IMR-90 (cell line): ENCODE measurements at regions not wholly inside any gene's neighbourhood (a gene's known extent, or its start where the extent isn't known, plus 50 kb on each side); places are given as distances from the start of the nearest gene placed in this dataset.

Source experiments
- ATAC-seq: fragments of 200-7000 bp; cut with Tn5 transposase; 2 replicates; pipeline ENCODE4 v1.9.1; 2020; ENCODE audit warnings: low read depth, mild to moderate bottlenecking, moderate library complexity
- BruUV-seq: library from RNA; stranded (reverse); fragments of 400-500 nt; replicated peaks from 2 replicates; lab custom pipeline; 2021; lab: Mats Ljungman, UMichigan
- CTCF ChIA-PET: fragments of 300-600 bp; formaldehyde crosslinking; extraction: SDS; loops from one replicate; lab custom pipeline; 2021; ENCODE audit warnings: antibody characterized with exemption; lab: Yijun Ruan, JAX
- POLR2A ChIA-PET: fragments of 300-600 bp; sonication (Branson Sonifier 250); formaldehyde crosslinking; loops from one replicate; lab custom pipeline; 2022; ENCODE audit warnings: antibody characterized with exemption; ENCODE audit not compliant: unreplicated experiment; lab: Charles Lee
- DNase-seq: peaks from one replicate; pipeline ENCODE4 v3.0.0; 2013
- H2AFZ ChIP-seq: replicated peaks from 2 replicates; pipeline ENCODE3; 2013; ENCODE audit warnings: low read length, mild to moderate bottlenecking; ENCODE audit not compliant: poor library complexity
- H2AK5ac ChIP-seq: 2 replicates; pipeline ENCODE4 v1.6.1; 2013; ENCODE audit warnings: low read depth, low read length, inconsistent platforms
- H2AK9ac ChIP-seq: replicated peaks from 2 replicates; pipeline ENCODE3; 2013; ENCODE audit warnings: mild to moderate bottlenecking, low read depth, low read length, moderate library complexity; ENCODE audit not compliant: poor library complexity
- H2BK120ac ChIP-seq: 2 replicates; pipeline ENCODE4 v1.6.1; 2013; ENCODE audit warnings: low read depth, low read length, inconsistent platforms
- H2BK15ac ChIP-seq: 3 replicates; pipeline ENCODE4 v1.6.1; 2013; ENCODE audit warnings: low read depth, low read length, inconsistent platforms
- H2BK20ac ChIP-seq: 2 replicates; pipeline ENCODE4 v1.6.1; 2013; ENCODE audit warnings: low read depth, mild to moderate bottlenecking, inconsistent platforms, low read length, moderate library complexity
- H2BK5ac ChIP-seq: 2 replicates; pipeline ENCODE4 v1.6.1; 2013; ENCODE audit warnings: mild to moderate bottlenecking, low read depth, low read length, inconsistent platforms; ENCODE audit not compliant: poor library complexity, severe bottlenecking
- H3K14ac ChIP-seq: replicated peaks from 2 replicates; pipeline ENCODE4 v1.6.1; 2013; ENCODE audit warnings: low read depth, low read length, inconsistent platforms
- H3K18ac ChIP-seq: 2 replicates; pipeline ENCODE4 v1.6.1; 2013; ENCODE audit warnings: low read depth, low read length, control low read depth
- H3K23ac ChIP-seq: 2 replicates; pipeline ENCODE4 v1.6.1; 2013; ENCODE audit warnings: low read depth, low read length, inconsistent platforms
- H3K27ac ChIP-seq: 2 replicates; pipeline ENCODE4 v1.5.1; 2013; ENCODE audit warnings: mild to moderate bottlenecking, control low read depth, low read length; ENCODE audit not compliant: insufficient read depth
- H3K27me3 ChIP-seq: 2 replicates; pipeline ENCODE4 v1.6.1; 2013; ENCODE audit warnings: low read length; ENCODE audit not compliant: control insufficient read depth, insufficient read depth
- H3K36me3 ChIP-seq: 2 replicates; pipeline ENCODE4 v1.6.1; 2013; ENCODE audit warnings: low read length, mixed read lengths; ENCODE audit not compliant: control insufficient read depth, insufficient read depth
- H3K4ac ChIP-seq: 2 replicates; pipeline ENCODE4 v1.6.1; 2013; ENCODE audit warnings: low read depth, low read length, inconsistent platforms
- H3K4me1 ChIP-seq: 2 replicates; pipeline ENCODE4 v1.6.1; 2013; ENCODE audit warnings: low read length, mixed read lengths; ENCODE audit not compliant: control insufficient read depth, insufficient read depth
- H3K4me2 ChIP-seq: 2 replicates; pipeline ENCODE4 v1.6.1; 2013; ENCODE audit warnings: low read depth, mild to moderate bottlenecking, control low read depth, low read length, moderate library complexity
- H3K4me3 ChIP-seq: 2 replicates; pipeline ENCODE4 v1.5.1; 2013; ENCODE audit warnings: low read depth, mild to moderate bottlenecking, control low read depth, low read length, moderate library complexity; ENCODE audit not compliant: insufficient read depth
- H3K56ac ChIP-seq: 2 replicates; pipeline ENCODE4 v1.6.1; 2013; ENCODE audit warnings: low read length, inconsistent platforms; ENCODE audit not compliant: insufficient read depth; ENCODE audit errors: extremely low read depth
- H3K79me1 ChIP-seq, 2 experiments: 2 replicates each; pipeline ENCODE4 v1.6.1; 2013; ENCODE audit warnings: low read length in 2 of 2, inconsistent platforms in 1 of 2, low read depth in 1 of 2
- H3K9ac ChIP-seq: 2 replicates; pipeline ENCODE4 v1.6.1; 2013; ENCODE audit warnings: low read depth, low read length, control low read depth
- H3K9me1 ChIP-seq: 2 replicates; pipeline ENCODE4 v1.6.1; 2013; ENCODE audit warnings: low read length, inconsistent platforms; ENCODE audit not compliant: insufficient read depth
- H3K9me3 ChIP-seq: 2 replicates; pipeline ENCODE4 v1.6.1; 2013; ENCODE audit warnings: low read length; ENCODE audit not compliant: control insufficient read depth, insufficient read depth
- H4K20me1 ChIP-seq: 2 replicates; pipeline ENCODE4 v1.6.1; 2013; ENCODE audit warnings: low read length, inconsistent platforms; ENCODE audit not compliant: insufficient read depth
- H4K5ac ChIP-seq: 2 replicates; pipeline ENCODE4 v1.6.1; 2013; ENCODE audit warnings: mild to moderate bottlenecking, low read depth, low read length, control low read depth
- H4K8ac ChIP-seq, 2 experiments: 2 replicates each; pipeline ENCODE4 v1.6.1; 2013; ENCODE audit warnings: low read depth in 2 of 2, low read length in 2 of 2, control low read depth in 1 of 2, inconsistent platforms in 1 of 2
- H4K91ac ChIP-seq: 2 replicates; pipeline ENCODE4 v1.6.1; 2013; ENCODE audit warnings: low read depth, low read length, inconsistent platforms; ENCODE audit not compliant: insufficient read depth
- BHLHE40 ChIP-seq: fragments of 150-350 bp; IDR thresholded peaks from 2 replicates; pipeline ENCODE4 v1.6.1; 2016; ENCODE audit warnings: mild to moderate bottlenecking, low read depth, low read length
- CEBPB ChIP-seq: IDR thresholded peaks from 2 replicates; pipeline ENCODE4 v1.6.1; 2012; ENCODE audit warnings: low read depth, low read length, improper control_type of control experiment
- CHD1 ChIP-seq: IDR thresholded peaks from 2 replicates; pipeline ENCODE4 v1.6.1; 2012; ENCODE audit warnings: low read depth, low read length, improper control_type of control experiment
- CTCF ChIP-seq: conservative IDR thresholded peaks from 2 replicates; pipeline ENCODE4 v1.5.1; 2012; ENCODE audit warnings: mild to moderate bottlenecking, low read depth, low read length, improper control_type of control experiment
- ELK1 ChIP-seq: fragments of 150-350 bp; IDR thresholded peaks from 2 replicates; pipeline ENCODE4 v1.6.1; 2016; ENCODE audit warnings: low read depth, mild to moderate bottlenecking, low read length, moderate library complexity, borderline replicate concordance
- MAFK ChIP-seq: IDR thresholded peaks from 2 replicates; pipeline ENCODE4 v1.6.1; 2012; ENCODE audit warnings: low read depth, low read length, improper control_type of control experiment
- MAZ ChIP-seq: IDR thresholded peaks from 2 replicates; pipeline ENCODE4 v1.6.1; 2012; ENCODE audit warnings: low read depth, mild to moderate bottlenecking, low read length, improper control_type of control experiment, moderate library complexity, borderline replicate concordance
- MXI1 ChIP-seq: IDR thresholded peaks from 2 replicates; pipeline ENCODE4 v1.6.1; 2012; ENCODE audit warnings: low read depth, mild to moderate bottlenecking, low read length, moderate library complexity, borderline replicate concordance
- NFE2L2 ChIP-seq: fragments of 150-350 bp; IDR thresholded peaks from 2 replicates; pipeline ENCODE4 v1.6.1; 2016; ENCODE audit warnings: low read depth, mild to moderate bottlenecking, low read length
- POLR2A ChIP-seq: IDR thresholded peaks from 2 replicates; pipeline ENCODE4 v1.6.1; 2012; ENCODE audit warnings: mild to moderate bottlenecking, low read depth, low read length
- RAD21 ChIP-seq: IDR thresholded peaks from 2 replicates; pipeline ENCODE4 v1.6.1; 2012; ENCODE audit warnings: low read length, improper control_type of control experiment
- RFX5 ChIP-seq: IDR thresholded peaks from 2 replicates; pipeline ENCODE4 v1.8.0; 2012; ENCODE audit warnings: low read depth, mild to moderate bottlenecking, low read length, moderate library complexity
- SMC3 ChIP-seq: fragments of 150-350 bp; IDR thresholded peaks from 2 replicates; pipeline ENCODE4 v1.6.1; 2016; ENCODE audit warnings: low read depth, mild to moderate bottlenecking, antibody characterized with exemption, low read length, moderate library complexity
- USF2 ChIP-seq: fragments of 150-350 bp; IDR thresholded peaks from 2 replicates; pipeline ENCODE4 v1.6.1; 2017; ENCODE audit warnings: mild to moderate bottlenecking, antibody characterized with exemption, low read length, low read depth
- WGBS, 2 experiments: methylation state at CpG; one replicate each; pipeline versions ENCODE4 v1.1.5 to v1.1.7; 2013; ENCODE audit warnings: missing lambda C conversion rate in 2 of 2; ENCODE audit not compliant: insufficient read length in 1 of 2; ENCODE audit errors: extremely low coverage in 2 of 2; 5-methylcytosine and 5-hydroxymethylcytosine counted together
- dilution Hi-C: fragments of 300-500 bp; cut with HindIII; formaldehyde crosslinking; loops from one replicate; pipeline ENCODE4 v1.14.3; 2018; ENCODE audit warnings: low sequenced_read_pairs; ENCODE audit not compliant: unreplicated experiment
- in situ Hi-C: fragments of 300-500 bp; cut with MboI; formaldehyde crosslinking; loops from 3 replicates; pipeline ENCODE4 v1.14.3; 2019; ENCODE audit warnings: low sequenced_read_pairs, inconsistent platforms, mixed read lengths
- intact Hi-C: fragments of 100-400 bp; cut with micrococcal nuclease; formaldehyde crosslinking; loops from 2 replicates; pipeline ENCODE4 v1.10.0; 2022

- in situ Hi-C loops (no loop called here), intact Hi-C loops (no loop called here), dilution Hi-C loops (no loop called here)
- H4K91ac ChIP-seq: no peak overlapping the region
- POLR2A ChIA-PET: no interaction called here
- no peak for DNase-seq
- no TSS peak for BruUV-seq
- H2AFZ ChIP-seq: no peak overlapping the region
- ATAC-seq: no peak
- no peak overlapping the region for H4K5ac ChIP-seq
- no peak overlapping the region for H3K4ac ChIP-seq
- no peak overlapping the region for H3K23ac ChIP-seq
- no peak overlapping the region for H2BK15ac ChIP-seq
- H3K27me3 ChIP-seq: no peaks in the 10 kb centered on the region
- no peaks in the 10 kb centered on the region for H3K4me1 ChIP-seq
- no peak overlapping the region for H3K4me3 ChIP-seq
- CTCF ChIA-PET: no interaction called here
- H3K27ac ChIP-seq: no peak overlapping the region
- H3K36me3 ChIP-seq: no peaks in the 10 kb centered on the region
- no peaks in the 10 kb centered on the region for H3K9me3 ChIP-seq
- H3K4me2 ChIP-seq: no peak overlapping the region
- WGBS, 2 experiments: 100% methylated on average over 2 of the region's 6 CpGs; no CpG with 5 or more reads in 1 of the 2 experiments
- H3K9ac ChIP-seq: no peak overlapping the region
- no peak overlapping the region for H2AK9ac ChIP-seq
- no peak overlapping the region for H2AK5ac ChIP-seq
- no peak overlapping the region for H3K18ac ChIP-seq
- TF ChIP-seq BHLHE40 (no peak), CEBPB (no peak), POLR2A (no peak), CHD1 (no peak), RAD21 (no peak), RFX5 (no peak), NFE2L2 (no peak), MAZ (no peak), ELK1 (no peak), CTCF (no peak), MAFK (no peak), SMC3 (no peak), USF2 (no peak), MXI1 (no peak)
- no peaks in the 10 kb centered on the region for H4K20me1 ChIP-seq
- no peak overlapping the region for H2BK20ac ChIP-seq
- H2BK120ac ChIP-seq: no peak overlapping the region
- no peaks in the 10 kb centered on the region for H3K9me1 ChIP-seq
- H3K79me1 ChIP-seq: no peaks in the 10 kb centered on the region
- no peak overlapping the region for H3K56ac ChIP-seq
- no peak overlapping the region for H2BK5ac ChIP-seq
- no peak overlapping the region for H4K8ac ChIP-seq
- H3K14ac ChIP-seq: no peak overlapping the region
Measured at GRCh38 chr6:80714513-80714912, 608.0 kb downstream of the BCKDHB start.
